ENCODE measurements at regions not wholly inside any gene's neighbourhood (a gene's known extent, or its start where the extent isn't known, plus 50 kb on each side); places are given as distances from the start of the nearest gene placed in this dataset.
"Not testable (repeated sequence)": the region's sequence is repeated elsewhere in the genome, so short reads cannot be mapped to it uniquely, and the experiment has no call there.

DNA sequence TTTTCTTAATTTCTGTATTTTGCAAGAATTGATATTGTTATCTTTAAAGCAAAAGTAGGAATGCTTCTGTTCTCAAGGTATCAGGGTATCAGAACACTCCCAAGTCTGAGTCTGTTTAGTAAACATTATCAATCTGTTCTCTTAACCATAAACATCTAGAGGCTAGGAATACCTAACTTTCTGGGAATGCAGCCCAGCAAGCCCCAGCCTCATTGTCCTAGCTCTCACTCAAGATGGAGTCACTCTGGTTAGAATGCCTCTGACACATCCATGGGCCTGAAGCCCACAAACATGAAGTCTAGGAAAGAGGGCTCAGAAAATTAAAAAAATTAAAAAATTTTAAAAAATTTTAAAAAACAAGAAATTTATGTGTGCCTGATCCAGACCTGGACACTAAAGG, 315.1 kb upstream of the DKK2 start:
- TF ChIP-seq, protein P1, sequence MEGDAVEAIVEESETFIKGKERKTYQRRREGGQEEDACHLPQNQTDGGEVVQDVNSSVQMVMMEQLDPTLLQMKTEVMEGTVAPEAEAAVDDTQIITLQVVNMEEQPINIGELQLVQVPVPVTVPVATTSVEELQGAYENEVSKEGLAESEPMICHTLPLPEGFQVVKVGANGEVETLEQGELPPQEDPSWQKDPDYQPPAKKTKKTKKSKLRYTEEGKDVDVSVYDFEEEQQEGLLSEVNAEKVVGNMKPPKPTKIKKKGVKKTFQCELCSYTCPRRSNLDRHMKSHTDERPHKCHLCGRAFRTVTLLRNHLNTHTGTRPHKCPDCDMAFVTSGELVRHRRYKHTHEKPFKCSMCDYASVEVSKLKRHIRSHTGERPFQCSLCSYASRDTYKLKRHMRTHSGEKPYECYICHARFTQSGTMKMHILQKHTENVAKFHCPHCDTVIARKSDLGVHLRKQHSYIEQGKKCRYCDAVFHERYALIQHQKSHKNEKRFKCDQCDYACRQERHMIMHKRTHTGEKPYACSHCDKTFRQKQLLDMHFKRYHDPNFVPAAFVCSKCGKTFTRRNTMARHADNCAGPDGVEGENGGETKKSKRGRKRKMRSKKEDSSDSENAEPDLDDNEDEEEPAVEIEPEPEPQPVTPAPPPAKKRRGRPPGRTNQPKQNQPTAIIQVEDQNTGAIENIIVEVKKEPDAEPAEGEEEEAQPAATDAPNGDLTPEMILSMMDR (IDR thresholded peaks at IDR 0.05; ENCODE audit: borderline replicate concordance, insufficient read depth, low read depth, low read length): no peak
- H3K4me3 ChIP-seq (ENCODE audit: low read depth, low read length): no peak overlapping the region

DNA sequence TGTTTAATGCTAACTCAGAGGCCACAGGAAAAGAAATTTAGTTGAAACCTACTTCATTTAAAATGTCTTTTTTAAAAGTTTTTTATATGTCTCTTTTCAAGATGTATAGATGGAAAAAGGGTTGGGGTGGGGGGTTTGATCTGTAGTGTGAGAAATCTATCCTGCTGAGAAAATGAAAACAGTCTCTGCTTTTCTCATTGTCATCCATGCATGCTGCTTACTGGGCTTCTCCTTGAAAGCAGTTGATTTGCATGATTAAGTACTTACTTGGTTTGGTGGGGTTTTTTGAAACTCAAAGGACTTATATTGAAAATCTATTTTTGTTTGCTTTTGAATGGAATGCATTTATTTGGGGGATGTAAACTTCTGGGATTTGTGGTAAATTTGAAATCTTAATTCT, 313.6 kb upstream of the DKK2 start:
- H3K4me3 ChIP-seq (ENCODE audit: low read depth, low read length): no peak overlapping the region
- TF ChIP-seq, protein P1 (IDR thresholded peaks at IDR 0.05; ENCODE audit: borderline replicate concordance, insufficient read depth, low read depth, low read length): no peak

DNA sequence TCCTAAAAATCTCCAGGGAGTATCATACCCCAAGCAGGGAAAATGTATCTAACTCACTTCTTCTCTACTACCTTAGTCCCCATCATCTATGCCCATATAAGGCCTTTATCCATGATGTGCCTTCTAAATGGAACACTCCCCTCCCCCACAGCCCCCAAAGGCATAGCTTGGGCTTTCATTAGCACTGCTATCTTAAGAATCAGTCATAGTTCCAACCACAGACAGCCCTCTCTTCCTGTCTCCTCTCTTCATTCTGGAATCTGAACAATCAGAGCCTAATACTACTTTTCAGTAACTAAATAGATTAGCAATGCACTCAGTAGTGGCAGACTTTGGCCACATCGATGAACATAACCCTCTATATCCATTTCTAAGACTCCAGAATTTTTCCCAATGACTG, 313.2 kb upstream of the DKK2 start:
- H3K4me3 ChIP-seq (ENCODE audit: low read depth, low read length): no peak overlapping the region
- TF ChIP-seq, protein P1 (IDR thresholded peaks at IDR 0.05; ENCODE audit: borderline replicate concordance, insufficient read depth, low read depth, low read length): no peak

DNA sequence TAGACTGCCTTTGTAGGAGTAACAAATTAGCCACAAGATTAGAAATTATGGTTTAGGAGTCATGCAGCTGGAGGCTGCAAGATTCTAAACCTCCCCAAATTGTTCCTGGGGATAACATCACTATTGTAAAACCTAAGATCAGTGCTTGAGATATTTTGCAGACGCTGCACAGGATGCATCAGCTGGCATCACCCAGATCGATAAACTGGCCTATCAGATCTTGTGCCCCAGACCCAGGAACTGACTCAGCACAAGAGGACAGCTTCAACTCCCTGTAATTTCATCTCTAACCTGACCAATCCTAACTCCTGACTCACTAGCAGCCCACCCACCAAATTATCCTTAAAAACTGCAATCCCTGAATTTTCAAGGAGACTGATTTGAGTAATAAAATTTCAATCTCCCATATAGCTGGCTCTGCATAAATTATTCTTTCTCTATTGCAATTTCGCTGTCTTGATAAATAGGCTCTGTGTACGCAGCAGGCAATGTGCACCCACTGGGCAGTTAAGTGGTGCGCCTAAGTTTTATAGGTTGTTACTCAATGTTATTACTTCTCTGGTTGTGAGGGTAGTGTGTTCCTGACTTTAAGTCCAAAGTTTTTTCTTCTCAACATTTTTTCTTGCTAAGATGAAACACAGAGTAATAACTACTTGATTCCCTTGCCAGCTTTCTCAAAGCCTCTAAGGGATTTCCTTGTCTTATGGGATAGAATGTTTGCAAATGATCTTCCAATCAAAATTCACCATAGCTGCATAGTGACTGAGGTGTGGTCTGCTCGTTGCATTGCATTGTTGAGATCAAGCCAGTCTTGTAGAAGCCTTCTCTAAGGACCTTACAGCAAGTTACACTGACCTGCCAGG, 312.3 kb upstream of the DKK2 start:
- TF ChIP-seq, protein P1 (IDR thresholded peaks at IDR 0.05; ENCODE audit: borderline replicate concordance, insufficient read depth, low read depth, low read length): no peak
- no peak overlapping the region for H3K4me3 ChIP-seq (ENCODE audit: low read depth, low read length)

DNA sequence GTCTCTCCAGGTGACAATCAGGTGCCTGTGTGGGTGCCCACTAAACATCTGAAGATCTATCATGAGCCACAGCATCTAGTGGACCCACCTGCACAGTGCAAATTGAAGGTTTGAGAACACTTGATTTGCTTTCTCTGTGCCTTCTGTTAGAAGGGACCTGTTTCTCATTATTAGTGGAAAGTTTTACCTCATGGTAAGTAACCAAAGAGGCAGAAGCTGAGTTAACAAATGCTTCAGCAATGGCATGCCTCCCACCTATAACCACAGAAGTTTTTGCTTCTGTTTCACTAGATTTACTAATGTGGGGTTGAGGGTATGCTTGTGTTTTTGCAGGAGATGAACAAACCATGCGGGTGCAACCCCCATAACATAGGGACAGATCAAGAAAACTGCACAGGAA, 297.4 kb upstream of the DKK2 start:
- H3K4me3 ChIP-seq (ENCODE audit: low read depth, low read length): no peak overlapping the region
- TF ChIP-seq, protein P1 (IDR thresholded peaks at IDR 0.05; ENCODE audit: borderline replicate concordance, insufficient read depth, low read depth, low read length): no peak

DNA sequence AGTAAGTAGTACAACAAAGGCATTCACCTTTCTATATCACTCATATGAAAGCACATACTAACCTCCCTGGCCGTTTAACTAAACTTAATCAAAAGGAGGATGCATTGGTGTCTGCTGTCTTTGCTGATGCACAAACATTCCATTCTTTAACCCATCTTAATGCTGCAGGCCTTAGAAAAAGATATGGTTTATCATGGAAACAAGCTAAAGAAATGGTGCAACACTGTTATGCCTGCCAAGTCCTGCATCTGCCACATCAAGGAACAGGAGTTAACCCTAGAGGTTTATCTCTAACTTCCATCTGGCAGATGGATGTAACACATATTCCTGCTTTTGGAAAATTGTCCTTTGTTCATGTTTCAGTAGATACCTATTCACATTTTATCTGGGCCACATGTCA, 296.5 kb upstream of the DKK2 start:
- not testable (repeated sequence) for H3K4me3 ChIP-seq (ENCODE audit: low read depth, low read length)

DNA sequence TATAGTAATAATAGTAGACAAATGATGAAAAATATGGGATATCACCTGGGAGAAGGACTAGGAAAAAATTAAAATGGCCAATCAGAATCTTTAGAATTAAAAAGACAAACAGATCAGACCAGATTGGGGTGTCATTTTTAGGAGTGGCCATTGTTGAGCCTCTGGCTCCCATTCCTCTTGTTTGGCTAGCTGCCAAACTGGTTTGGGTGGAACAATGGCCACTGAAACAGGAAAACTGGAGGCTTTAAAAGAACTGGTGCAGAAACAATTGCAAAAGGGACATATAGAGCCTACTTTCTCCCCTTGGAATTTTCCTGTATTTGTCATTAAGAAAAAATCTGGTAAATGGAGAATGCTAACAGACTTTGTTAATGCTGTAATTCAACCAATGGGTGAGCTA, 294.8 kb upstream of the DKK2 start:
- no peak overlapping the region for H3K4me3 ChIP-seq (ENCODE audit: low read depth, low read length)
- TF ChIP-seq, protein P1 (IDR thresholded peaks at IDR 0.05; ENCODE audit: borderline replicate concordance, insufficient read depth, low read depth, low read length): no peak

All from GM12875 (cell line).